ENCODE measurements at regions not wholly inside any gene's neighbourhood (a gene's known extent, or its start where the extent isn't known, plus 50 kb on each side); places are given as distances from the start of the nearest gene placed in this dataset.

DNA sequence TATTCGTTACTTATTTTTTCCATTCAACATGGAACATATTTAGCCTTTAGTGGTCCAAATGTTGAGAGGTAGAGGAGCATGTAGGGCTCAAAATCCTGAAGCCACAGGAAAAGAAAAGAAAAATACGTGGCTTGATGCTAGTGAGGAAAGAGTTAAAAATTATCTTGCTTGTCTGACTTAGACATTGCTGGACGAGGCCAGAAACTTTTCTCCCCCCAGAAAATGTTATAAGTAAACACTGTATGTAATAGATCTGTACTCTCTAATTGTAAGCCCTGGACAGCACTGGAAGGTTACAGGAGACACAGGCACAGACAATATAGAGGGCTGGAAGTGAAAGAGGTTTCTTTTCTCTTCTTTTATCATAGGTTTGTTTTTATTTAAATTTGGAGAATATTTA lies 165.6 kb downstream of the ZFP64 start:
- no peaks in the 10 kb centered on the region for H3K9me3 ChIP-seq (ENCODE audit: control insufficient read depth, insufficient read depth, low read length)
- H3K4me3 ChIP-seq (ENCODE audit: low read depth, low read length) = no peak overlapping the region
- H3K27me3 ChIP-seq (ENCODE audit: control insufficient read depth, insufficient read depth, low read length) = no peaks in the 10 kb centered on the region
- no peak overlapping the region for H3K27ac ChIP-seq (ENCODE audit: low read depth, low read length)
- DNase-seq (ENCODE audit: low read depth, low spot score) = no peak
- POLR2A ChIA-PET = no interaction called here
- CTCF ChIA-PET = interaction anchor here (0.5 kb wide), 1 partner anchor 37 kb away, joined by 3 read pairs; no protein-coding TSS in a partner anchor
- TF ChIP-seq, protein P1, sequence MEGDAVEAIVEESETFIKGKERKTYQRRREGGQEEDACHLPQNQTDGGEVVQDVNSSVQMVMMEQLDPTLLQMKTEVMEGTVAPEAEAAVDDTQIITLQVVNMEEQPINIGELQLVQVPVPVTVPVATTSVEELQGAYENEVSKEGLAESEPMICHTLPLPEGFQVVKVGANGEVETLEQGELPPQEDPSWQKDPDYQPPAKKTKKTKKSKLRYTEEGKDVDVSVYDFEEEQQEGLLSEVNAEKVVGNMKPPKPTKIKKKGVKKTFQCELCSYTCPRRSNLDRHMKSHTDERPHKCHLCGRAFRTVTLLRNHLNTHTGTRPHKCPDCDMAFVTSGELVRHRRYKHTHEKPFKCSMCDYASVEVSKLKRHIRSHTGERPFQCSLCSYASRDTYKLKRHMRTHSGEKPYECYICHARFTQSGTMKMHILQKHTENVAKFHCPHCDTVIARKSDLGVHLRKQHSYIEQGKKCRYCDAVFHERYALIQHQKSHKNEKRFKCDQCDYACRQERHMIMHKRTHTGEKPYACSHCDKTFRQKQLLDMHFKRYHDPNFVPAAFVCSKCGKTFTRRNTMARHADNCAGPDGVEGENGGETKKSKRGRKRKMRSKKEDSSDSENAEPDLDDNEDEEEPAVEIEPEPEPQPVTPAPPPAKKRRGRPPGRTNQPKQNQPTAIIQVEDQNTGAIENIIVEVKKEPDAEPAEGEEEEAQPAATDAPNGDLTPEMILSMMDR (IDR thresholded peaks at IDR 0.05; ENCODE audit: low read depth, low read length) = no peak

DNA sequence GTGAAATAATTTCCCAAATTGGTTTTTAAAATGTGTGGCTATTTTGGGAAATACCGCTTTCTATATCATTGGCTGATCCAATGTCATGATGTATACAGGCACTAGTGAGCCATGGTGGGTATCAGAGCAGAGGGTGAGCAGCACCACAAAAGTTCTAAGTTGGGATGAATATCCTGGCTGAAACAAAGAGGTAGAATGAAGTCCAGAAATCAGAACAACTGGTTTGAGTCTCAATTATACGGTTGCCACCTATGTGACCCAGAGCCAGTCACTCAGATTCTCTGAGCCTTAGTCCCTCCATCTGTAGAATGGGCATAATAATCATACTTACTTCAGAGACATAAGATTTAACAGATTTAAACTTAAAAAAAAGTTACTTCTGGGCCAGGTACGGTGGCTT lies 172.3 kb downstream of the ZFP64 start:
- ChIA-PET CTCF (no interaction called here), POLR2A (no interaction called here)
- Histone ChIP-seq H3K27me3 (ENCODE audit: control insufficient read depth, insufficient read depth, low read length) (no peaks in the 10 kb centered on the region), H3K27ac (ENCODE audit: low read depth, low read length) (no peak overlapping the region), H3K9me3 (ENCODE audit: control insufficient read depth, insufficient read depth, low read length) (no peaks in the 10 kb centered on the region), H3K4me3 (ENCODE audit: low read depth, low read length) (no peak overlapping the region)
- TF ChIP-seq, protein P1 (IDR thresholded peaks at IDR 0.05; ENCODE audit: low read depth, low read length) = no peak
- DNase-seq (ENCODE audit: low read depth, low spot score) = no peak

DNA sequence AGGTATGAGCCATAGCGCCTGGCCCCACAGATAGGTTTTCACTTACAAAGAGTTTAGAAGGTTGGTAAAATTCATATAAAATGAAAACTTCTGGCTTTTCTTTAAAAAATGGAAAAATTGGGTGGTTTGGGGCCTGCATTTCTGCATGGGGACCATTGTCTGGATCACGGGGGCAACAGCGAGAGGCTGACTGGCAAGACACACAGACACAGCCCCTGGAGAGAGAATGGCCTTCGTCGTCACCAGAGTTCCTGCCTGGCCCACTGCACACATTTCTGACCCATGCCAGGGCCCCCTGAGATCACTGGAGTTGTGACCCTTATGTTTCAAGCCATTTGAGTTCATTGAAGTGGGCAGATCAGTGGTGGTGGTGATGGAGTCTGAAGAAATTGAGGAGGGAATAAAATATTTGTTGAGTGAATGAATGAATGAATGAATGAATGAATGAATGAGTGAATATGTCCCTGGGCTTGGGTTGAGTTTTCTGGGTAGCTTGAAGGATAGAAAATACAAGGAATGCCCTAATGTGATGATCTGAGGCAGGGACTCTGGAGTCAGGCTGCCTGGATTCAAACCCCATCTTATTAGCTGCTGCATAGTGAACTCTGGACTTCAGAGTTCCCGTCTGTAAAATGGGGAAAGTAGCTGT lies 173.8 kb downstream of the ZFP64 start:
- POLR2A ChIA-PET = no interaction called here
- DNase-seq (ENCODE audit: low read depth, low spot score) = no peak
- CTCF ChIA-PET = no interaction called here

DNA sequence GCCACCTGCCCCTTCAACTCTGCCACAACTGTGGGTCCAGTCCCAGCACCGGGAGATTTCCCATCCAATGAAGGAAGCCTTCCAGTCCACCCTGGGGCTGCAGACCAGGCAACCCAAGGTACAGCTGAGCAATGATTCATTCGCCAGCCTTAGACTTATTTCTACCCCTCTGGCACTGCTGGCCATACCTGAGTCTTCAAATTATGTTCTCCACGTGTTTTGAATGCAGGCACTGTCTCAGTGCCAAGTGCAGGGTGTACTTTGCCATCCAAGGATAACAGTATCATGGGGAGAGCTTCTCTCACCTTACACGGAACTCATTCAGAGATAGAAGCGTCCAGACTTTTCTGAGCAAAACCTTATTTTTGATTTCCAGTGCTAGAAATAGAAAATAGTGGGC lies 175.6 kb downstream of the ZFP64 start:
- ChIA-PET POLR2A (no interaction called here), CTCF (interaction anchor here (0.6 kb wide), 1 partner anchor 220 kb away, joined by 4 read pairs; no protein-coding TSS in a partner anchor)
- Histone ChIP-seq H3K9me3 (ENCODE audit: control insufficient read depth, insufficient read depth, low read length) (no peaks in the 10 kb centered on the region), H3K4me3 (ENCODE audit: low read depth, low read length) (no peak overlapping the region), H3K27me3 (ENCODE audit: control insufficient read depth, insufficient read depth, low read length) (no peaks in the 10 kb centered on the region), H3K27ac (ENCODE audit: low read depth, low read length) (no peak overlapping the region)
- no peak for DNase-seq (ENCODE audit: low read depth, low spot score)
- TF ChIP-seq, protein P1 (IDR thresholded peaks at IDR 0.05; ENCODE audit: low read depth, low read length) = no peak

More for the DNA sequence above, 173.8 kb downstream of the ZFP64 start:
- TF ChIP-seq, protein P1 (IDR thresholded peaks at IDR 0.05; ENCODE audit: low read depth, low read length) = no peak
- Histone ChIP-seq H3K27me3 (ENCODE audit: control insufficient read depth, insufficient read depth, low read length) (no peaks in the 10 kb centered on the region), H3K27ac (ENCODE audit: low read depth, low read length) (no peak overlapping the region), H3K9me3 (ENCODE audit: control insufficient read depth, insufficient read depth, low read length) (no peaks in the 10 kb centered on the region), H3K4me3 (ENCODE audit: low read depth, low read length) (no peak overlapping the region)

DNA sequence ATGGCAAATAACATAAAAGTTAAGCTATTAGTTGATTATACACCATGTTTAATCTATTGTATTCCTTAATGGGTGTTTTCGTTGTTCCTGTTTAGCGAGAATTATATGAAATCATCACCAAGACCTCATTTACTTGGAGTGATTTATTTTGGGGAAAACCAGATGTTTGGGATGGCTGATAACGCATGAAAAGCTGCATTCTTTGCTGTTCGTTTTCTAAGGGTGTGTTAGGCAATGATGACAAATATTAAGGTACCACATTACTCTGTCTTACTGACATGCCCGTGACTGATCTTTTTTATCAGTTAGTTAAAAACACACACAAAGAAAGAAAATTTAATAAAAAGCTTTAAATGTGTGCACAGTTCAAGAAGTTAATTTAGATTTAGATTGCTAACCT lies 176.4 kb downstream of the ZFP64 start:
- DNase-seq (ENCODE audit: low read depth, low spot score) = no peak
- no peaks in the 10 kb centered on the region for H3K9me3 ChIP-seq (ENCODE audit: control insufficient read depth, insufficient read depth, low read length)
- no peaks in the 10 kb centered on the region for H3K27me3 ChIP-seq (ENCODE audit: control insufficient read depth, insufficient read depth, low read length)
- H3K27ac ChIP-seq (ENCODE audit: low read depth, low read length) = no peak overlapping the region
- TF ChIP-seq, protein P1 (IDR thresholded peaks at IDR 0.05; ENCODE audit: low read depth, low read length) = no peak
- no peak overlapping the region for H3K4me3 ChIP-seq (ENCODE audit: low read depth, low read length)
- CTCF ChIA-PET = interaction anchor here (0.7 to 0.9 kb wide), 2 partner anchors 68 to 69 kb away, joined by 3 read pairs; no protein-coding TSS in a partner anchor
- POLR2A ChIA-PET = no interaction called here
